ENCODE measurements at regions not wholly inside any gene's neighbourhood (a gene's known extent, or its start where the extent isn't known, plus 50 kb on each side); places are given as distances from the start of the nearest gene placed in this dataset.

DNA sequence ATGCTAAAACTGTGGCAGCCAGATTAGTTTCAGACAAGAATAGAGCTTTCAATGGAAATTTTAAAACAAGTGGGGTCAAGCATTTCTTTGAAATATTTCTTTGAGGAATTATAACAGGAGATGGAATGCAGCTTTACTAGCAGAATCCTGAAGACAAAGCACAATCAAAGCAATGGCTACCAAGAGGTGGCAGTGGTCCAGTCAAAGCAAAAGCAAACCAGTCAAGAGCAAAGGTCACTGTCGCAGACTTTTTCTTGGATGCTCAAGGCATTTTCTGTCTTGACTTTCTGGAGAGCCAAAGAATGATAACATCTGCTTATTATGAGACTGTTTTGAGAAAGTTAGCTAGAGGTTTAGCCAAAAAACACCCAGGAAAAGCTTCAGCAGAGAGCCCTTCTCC is 351.2 kb upstream of the DLGAP1 start:
- Histone ChIP-seq H3K79me2 (ENCODE audit: control insufficient read depth, insufficient read depth, low read length) (no peaks in the 10 kb centered on the region), H2AFZ (ENCODE audit: low read depth, low read length) (no peak overlapping the region), H3K27me3 (ENCODE audit: control insufficient read depth in 2 of 2, insufficient read depth in 2 of 2, low read length in 2 of 2) (no peaks in the 10 kb centered on the region), H3K36me3 (ENCODE audit: control insufficient read depth, insufficient read depth, low read length) (no peaks in the 10 kb centered on the region), H3K27ac (ENCODE audit: extremely low read depth, low read depth, low read length) (no peak overlapping the region), H3K4me2 (ENCODE audit: insufficient read depth, low read length) (no peak overlapping the region), H4K20me1 (replicated peaks; ENCODE audit: control insufficient read depth, insufficient read depth, low read length) (no peaks in the 10 kb centered on the region), H3K4me1 (replicated peaks in 1 of 2; ENCODE audit: control insufficient read depth in 2 of 2, insufficient read depth in 2 of 2, low read length in 2 of 2) (no peaks in the 10 kb centered on the region), H3K9ac (ENCODE audit: insufficient read depth in 1 of 2, low read depth in 2 of 2, low read length in 2 of 2) (no peak overlapping the region), H3K4me3 (no peak overlapping the region), H3K9me3 (replicated peaks; ENCODE audit: control insufficient read depth, insufficient read depth, low read depth, low read length) (no peaks in the 10 kb centered on the region; the same call in 1 of the 2 replicates), H3K9me1 (ENCODE audit: control insufficient read depth, insufficient read depth, low read length) (no peaks in the 10 kb centered on the region)
- no peak for TF ChIP-seq ZFP30 (CRISPR knock-in tag; IDR thresholded peaks at IDR 0.05; ENCODE audit: borderline replicate concordance)
- TF ChIP-seq ZNF668 (CRISPR knock-in tag; IDR thresholded peaks at IDR 0.05) = no peak
- TF ChIP-seq XRCC3 (IDR thresholded peaks at IDR 0.05) = no peak
- TF ChIP-seq ZNF695 (CRISPR knock-in tag; IDR thresholded peaks at IDR 0.05) = no peak
- no peak for TF ChIP-seq SRSF7 (optimal IDR thresholded peaks at IDR 0.05; ENCODE audit: low read depth, low read length)
- TF ChIP-seq NFE2 (IDR thresholded peaks at IDR 0.05; ENCODE audit: low read depth) = no peak
- no peak for TF ChIP-seq EZH2 (IDR thresholded peaks at IDR 0.05; ENCODE audit: borderline replicate concordance, low read depth, low read length)
- TF ChIP-seq ZFP36 (IDR thresholded peaks at IDR 0.05; ENCODE audit: low read depth, low read length, partially characterized antibody) = no peak
- TF ChIP-seq SP1 (CRISPR knock-in tag; IDR thresholded peaks at IDR 0.05) = no peak
- no peak for TF ChIP-seq SMAD4 (CRISPR knock-in tag; conservative IDR thresholded peaks at IDR 0.05)
- no peak for TF ChIP-seq HNRNPLL (IDR thresholded peaks at IDR 0.05; ENCODE audit: low read depth, low read length, poor library complexity, severe bottlenecking)
- no peak for TF ChIP-seq PHB2 (IDR thresholded peaks at IDR 0.05; ENCODE audit: low read depth)
- TF ChIP-seq, protein P1, sequence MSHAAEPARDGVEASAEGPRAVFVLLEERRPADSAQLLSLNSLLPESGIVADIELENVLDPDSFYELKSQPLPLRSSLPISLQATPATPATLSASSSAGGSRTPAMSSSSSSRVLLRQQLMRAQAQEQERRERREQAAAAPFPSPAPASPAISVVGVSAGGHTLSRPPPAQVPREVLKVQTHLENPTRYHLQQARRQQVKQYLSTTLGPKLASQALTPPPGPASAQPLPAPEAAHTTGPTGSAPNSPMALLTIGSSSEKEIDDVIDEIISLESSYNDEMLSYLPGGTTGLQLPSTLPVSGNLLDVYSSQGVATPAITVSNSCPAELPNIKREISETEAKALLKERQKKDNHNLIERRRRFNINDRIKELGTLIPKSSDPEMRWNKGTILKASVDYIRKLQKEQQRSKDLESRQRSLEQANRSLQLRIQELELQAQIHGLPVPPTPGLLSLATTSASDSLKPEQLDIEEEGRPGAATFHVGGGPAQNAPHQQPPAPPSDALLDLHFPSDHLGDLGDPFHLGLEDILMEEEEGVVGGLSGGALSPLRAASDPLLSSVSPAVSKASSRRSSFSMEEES (CRISPR knock-in tag; IDR thresholded peaks at IDR 0.05) = no peak
- TF ChIP-seq TBL1XR1 (IDR thresholded peaks at IDR 0.05; ENCODE audit: low read length in 2 of 2) = no peak
- TF ChIP-seq TCF7 (IDR thresholded peaks at IDR 0.05; ENCODE audit: borderline replicate concordance) = no peak
- TF ChIP-seq ZNF431 (CRISPR knock-in tag; IDR thresholded peaks at IDR 0.05) = no peak
- no peak for TF ChIP-seq SUPT5H (IDR thresholded peaks at IDR 0.05)
- TF ChIP-seq RBM14 (IDR thresholded peaks at IDR 0.05; ENCODE audit: borderline replicate concordance, insufficient read depth, low read depth, low read length) = no peak
- ATAC-seq (no peak), DNase-seq (ENCODE audit: extremely low read depth in 1 of 4, low spot score in 3 of 4) (no peak), FAIRE-seq (no peak)
- CTCF ChIA-PET (ENCODE audit: low intra/inter-chr PET ratio) = no interaction called here
- BruUV-seq (replicated peaks) = no TSS peak
- POLR2A ChIA-PET = no interaction called here
- 0% methylated on average over 1 of the region's 1 CpG for WGBS (ENCODE audit: insufficient coverage, low coverage, missing lambda C conversion rate)
- in situ Hi-C loops (cut with MboI) (no loop called here), intact Hi-C loops (cut with micrococcal nuclease) (no loop called here)
